Neural crest cell (in vitro differentiated cells): ENCODE measurements at regions not wholly inside any gene's neighbourhood (a gene's known extent, or its start where the extent isn't known, plus 50 kb on each side); places are given as distances from the start of the nearest gene placed in this dataset.
"Not testable (repeated sequence)": the region's sequence is repeated elsewhere in the genome, so short reads cannot be mapped to it uniquely, and the experiment has no call there.

Experiments used
- DNase-seq: peaks from one replicate; pipeline ENCODE4 v3.0.0; 2021; ENCODE audit warnings: low read depth, mixed read lengths, low spot score
- H3K27ac Mint-ChIP-seq: one replicate; pipeline ENCODE4 v1.8.0; 2021; ENCODE audit warnings: mild to moderate bottlenecking, mixed read lengths; ENCODE audit not compliant: unreplicated experiment
- H3K27me3 Mint-ChIP-seq: 2 replicates; pipeline ENCODE4 v1.8.0; 2021; ENCODE audit warnings: low read depth, mild to moderate bottlenecking, mixed read lengths
- H3K36me3 Mint-ChIP-seq: 2 replicates; pipeline ENCODE4 v1.8.0; 2021; ENCODE audit warnings: low read depth, mild to moderate bottlenecking, mixed read lengths
- H3K4me1 Mint-ChIP-seq: 2 replicates; pipeline ENCODE4 v1.8.0; 2021; ENCODE audit warnings: mixed read lengths
- H3K4me3 Mint-ChIP-seq: one replicate; pipeline ENCODE4 v1.8.0; 2021; ENCODE audit warnings: mild to moderate bottlenecking, mixed read lengths
- H3K9me3 Mint-ChIP-seq: 2 replicates; pipeline ENCODE4 v1.8.0; 2021; ENCODE audit warnings: mixed read lengths
- TF ChIP-seq, protein P1 (sequence below): fragments of 200-600 bp; sonication (generic); conservative IDR thresholded peaks from 2 replicates; pipeline ENCODE4 v1.5.0; 2021; ENCODE audit warnings: antibody characterized with exemption, mild to moderate bottlenecking

DNA sequence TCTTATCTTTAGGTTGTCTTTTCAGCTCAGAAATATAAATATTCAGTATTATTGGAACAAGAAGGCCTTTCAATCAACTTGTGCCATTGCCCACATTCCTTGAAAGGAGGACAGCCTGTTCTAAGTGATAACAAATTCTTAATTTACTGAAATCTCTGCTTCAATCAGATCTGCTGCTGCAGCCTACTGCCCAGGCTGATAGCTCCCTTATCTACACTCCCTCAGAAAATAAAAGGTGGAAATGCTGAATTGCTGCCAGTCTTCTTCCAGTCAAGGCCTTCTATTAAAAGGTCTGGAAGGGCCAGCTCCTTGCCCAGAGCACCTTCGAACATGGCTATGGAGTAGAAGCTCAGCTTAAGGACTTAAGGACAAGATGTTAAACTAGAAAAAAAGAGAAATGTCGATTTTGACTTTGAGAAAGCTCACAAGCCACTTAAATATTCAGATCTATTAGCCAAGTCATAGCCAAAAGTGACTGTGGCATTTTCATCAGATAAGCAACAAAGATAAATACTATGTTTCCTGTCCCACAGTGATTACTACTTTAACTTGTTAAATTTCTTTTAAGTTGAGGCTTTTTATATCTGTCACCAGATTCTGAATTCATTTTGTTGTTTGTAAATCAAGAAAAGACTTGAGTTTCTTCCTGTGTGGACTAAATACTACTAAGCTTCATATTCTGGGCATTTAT lies 480.5 kb upstream of the CBLB start:
- no peak overlapping the region for H3K27ac Mint-ChIP-seq
- DNase-seq, result no peak
- H3K4me3 Mint-ChIP-seq, result no peak overlapping the region
- no peaks in the 10 kb centered on the region for H3K36me3 Mint-ChIP-seq
- no peaks in the 10 kb centered on the region for H3K27me3 Mint-ChIP-seq
- H3K4me1 Mint-ChIP-seq, result no peaks in the 10 kb centered on the region
- peaks cover 4% of the 10 kb centered on the region for H3K9me3 Mint-ChIP-seq
- TF ChIP-seq, protein P1, sequence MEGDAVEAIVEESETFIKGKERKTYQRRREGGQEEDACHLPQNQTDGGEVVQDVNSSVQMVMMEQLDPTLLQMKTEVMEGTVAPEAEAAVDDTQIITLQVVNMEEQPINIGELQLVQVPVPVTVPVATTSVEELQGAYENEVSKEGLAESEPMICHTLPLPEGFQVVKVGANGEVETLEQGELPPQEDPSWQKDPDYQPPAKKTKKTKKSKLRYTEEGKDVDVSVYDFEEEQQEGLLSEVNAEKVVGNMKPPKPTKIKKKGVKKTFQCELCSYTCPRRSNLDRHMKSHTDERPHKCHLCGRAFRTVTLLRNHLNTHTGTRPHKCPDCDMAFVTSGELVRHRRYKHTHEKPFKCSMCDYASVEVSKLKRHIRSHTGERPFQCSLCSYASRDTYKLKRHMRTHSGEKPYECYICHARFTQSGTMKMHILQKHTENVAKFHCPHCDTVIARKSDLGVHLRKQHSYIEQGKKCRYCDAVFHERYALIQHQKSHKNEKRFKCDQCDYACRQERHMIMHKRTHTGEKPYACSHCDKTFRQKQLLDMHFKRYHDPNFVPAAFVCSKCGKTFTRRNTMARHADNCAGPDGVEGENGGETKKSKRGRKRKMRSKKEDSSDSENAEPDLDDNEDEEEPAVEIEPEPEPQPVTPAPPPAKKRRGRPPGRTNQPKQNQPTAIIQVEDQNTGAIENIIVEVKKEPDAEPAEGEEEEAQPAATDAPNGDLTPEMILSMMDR, result no peak

DNA sequence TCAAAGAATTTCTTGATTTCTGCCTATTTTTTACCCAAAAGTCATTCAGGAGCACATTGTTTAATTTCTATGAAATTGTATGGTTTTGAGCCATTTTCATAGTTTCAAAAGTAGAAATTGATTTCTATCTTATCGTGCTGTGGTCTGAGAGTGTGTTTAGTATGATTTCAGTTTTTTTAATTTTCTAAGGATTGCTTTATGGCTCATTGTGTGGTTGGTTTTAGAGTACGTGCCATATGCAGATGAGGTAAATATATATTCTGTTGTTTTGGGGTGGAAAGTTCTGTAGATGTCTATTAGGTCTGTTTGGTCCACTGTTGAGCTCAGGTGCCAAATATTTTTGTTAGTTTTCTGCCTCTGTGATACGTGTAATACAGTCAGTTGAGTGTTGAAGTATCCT lies 487.1 kb upstream of the CBLB start:
- Mint-ChIP-seq H3K27ac (no peak overlapping the region), H3K27me3 (no peaks in the 10 kb centered on the region), H3K4me1 (no peaks in the 10 kb centered on the region), H3K4me3 (no peak overlapping the region), H3K9me3 (peaks cover 16% of the 10 kb centered on the region), H3K36me3 (no peaks in the 10 kb centered on the region)
- TF ChIP-seq, protein P1, result no peak
- no peak for DNase-seq

DNA sequence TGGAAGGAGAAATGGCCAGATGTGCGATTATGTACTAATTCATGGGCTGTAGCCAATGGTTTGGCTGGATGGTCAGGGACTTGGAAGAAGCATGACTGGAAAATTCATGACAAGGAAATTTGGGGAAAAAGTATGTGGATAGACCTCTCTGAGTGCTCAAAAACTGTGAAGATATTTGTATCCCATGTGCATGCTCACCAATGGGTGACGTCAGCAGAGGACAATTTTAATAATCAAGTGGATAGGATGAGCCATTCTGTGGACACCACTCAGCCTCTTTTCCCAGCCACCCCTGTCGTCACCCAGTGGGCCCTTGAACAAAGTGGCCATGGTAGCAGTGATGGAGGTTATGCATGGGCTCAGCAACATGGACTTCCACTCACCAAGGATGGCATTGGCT lies 490.9 kb upstream of the CBLB start:
- no peak for DNase-seq
- H3K27ac Mint-ChIP-seq, result no peak overlapping the region
- TF ChIP-seq, protein P1, result no peak
- H3K4me1 Mint-ChIP-seq, result no peaks in the 10 kb centered on the region
- H3K36me3 Mint-ChIP-seq, result no peaks in the 10 kb centered on the region
- no peaks in the 10 kb centered on the region for H3K27me3 Mint-ChIP-seq
- H3K4me3 Mint-ChIP-seq, result no peak overlapping the region
- peaks cover 12% of the 10 kb centered on the region for H3K9me3 Mint-ChIP-seq

DNA sequence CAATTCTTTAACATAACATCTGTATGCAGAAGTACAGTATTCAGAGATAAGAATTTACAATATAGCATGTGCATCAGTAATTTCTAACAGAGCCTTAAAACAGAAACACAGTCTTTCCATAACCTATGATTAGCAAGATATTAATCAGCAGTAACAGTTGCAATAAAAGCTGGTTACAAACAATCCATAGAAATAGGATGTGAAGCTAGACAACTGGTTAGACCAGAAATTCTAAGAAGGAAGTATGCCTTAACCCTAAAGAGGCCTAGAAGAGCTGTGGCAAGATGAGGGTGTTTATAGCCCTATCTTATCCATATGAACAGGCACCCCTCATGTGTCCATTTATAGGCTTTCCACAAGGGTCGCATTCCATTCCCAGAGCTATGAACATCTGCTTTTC lies 492.1 kb upstream of the CBLB start:
- H3K4me1 Mint-ChIP-seq, H3K27me3 Mint-ChIP-seq: not testable (repeated sequence)
- peaks cover 12% of the 10 kb centered on the region for H3K9me3 Mint-ChIP-seq

DNA sequence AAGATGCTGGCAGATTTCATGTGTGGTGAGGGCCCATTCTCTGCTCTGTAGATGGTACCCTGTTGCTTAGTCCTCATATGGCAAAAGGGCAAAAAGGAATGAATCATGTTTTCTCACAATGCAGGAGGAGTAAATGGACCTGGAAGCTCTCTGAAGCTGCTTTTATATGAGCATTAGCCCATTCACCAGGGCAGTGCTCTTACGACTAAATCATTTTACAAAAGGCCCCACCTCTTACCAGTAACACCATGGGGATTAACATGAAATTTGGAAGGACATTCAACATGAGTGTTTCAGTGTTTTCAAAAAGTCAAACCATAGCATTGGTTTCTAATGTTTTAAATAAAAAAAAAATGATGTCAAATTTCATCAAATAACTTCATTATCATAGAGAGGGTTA lies 495.7 kb upstream of the CBLB start:
- Mint-ChIP-seq H3K27me3 (no peaks in the 10 kb centered on the region), H3K36me3 (no peaks in the 10 kb centered on the region), H3K27ac (no peak overlapping the region), H3K9me3 (peaks cover 6% of the 10 kb centered on the region), H3K4me1 (no peaks in the 10 kb centered on the region), H3K4me3 (no peak overlapping the region)
- TF ChIP-seq, protein P1, result no peak
- no peak for DNase-seq

More for the DNA sequence above, 492.1 kb upstream of the CBLB start:
- H3K4me3 Mint-ChIP-seq, H3K36me3 Mint-ChIP-seq, H3K27ac Mint-ChIP-seq, DNase-seq: not testable (repeated sequence)

DNA sequence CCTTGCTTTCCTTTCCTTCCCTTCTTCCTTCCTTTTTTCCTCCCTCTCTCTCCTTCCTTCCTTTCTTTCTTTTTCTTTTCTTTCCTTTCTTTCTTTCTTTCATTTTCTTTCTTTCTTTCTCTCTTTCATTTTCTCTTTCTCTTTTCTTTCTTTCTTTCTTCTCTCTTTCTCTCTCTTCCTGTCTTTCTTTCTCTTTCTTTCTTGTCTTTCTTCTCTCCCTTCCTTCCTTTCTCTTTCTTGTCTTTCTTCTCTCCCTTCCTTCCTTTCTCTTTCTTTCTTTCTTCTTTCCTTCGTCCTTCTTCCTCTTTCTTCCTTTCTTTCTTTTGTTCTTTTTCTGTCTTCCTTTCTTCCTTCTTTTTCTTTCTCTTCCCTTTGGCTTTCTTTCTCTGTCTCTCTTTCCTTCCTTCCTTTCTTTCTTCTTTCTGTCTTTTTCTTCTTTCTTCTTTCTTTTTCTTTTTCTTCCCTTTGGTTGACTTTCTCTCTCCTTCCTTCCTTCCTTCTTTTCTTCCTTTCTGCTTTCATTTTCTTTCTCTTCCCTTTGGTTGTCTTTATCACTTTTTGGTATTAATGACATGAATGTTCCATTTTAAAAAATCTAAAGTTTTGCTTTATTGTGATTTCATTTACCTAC lies 496.4 kb upstream of the CBLB start:
- DNase-seq, result no peak
- Mint-ChIP-seq H3K36me3 (no peaks in the 10 kb centered on the region), H3K27me3 (no peaks in the 10 kb centered on the region), H3K9me3 (peaks cover 4% of the 10 kb centered on the region), H3K4me1 (no peaks in the 10 kb centered on the region), H3K4me3 (no peak overlapping the region), H3K27ac (no peak overlapping the region)
- TF ChIP-seq, protein P1, result no peak
